NT2/D1 (cell line): ENCODE measurements at regions not wholly inside any gene's neighbourhood (a gene's known extent, or its start where the extent isn't known, plus 50 kb on each side); places are given as distances from the start of the nearest gene placed in this dataset.

Experiments used
- DNase-seq: peaks from one replicate; pipeline ENCODE4 v3.0.0-alpha.2; 2011; ENCODE audit warnings: low read depth, low spot score
- H3K27me3 ChIP-seq: 2 replicates; pipeline ENCODE4 v1.6.0; 2011; ENCODE audit warnings: mild to moderate bottlenecking; ENCODE audit not compliant: insufficient read length, insufficient read depth
- H3K36me3 ChIP-seq: 2 replicates; pipeline ENCODE4 v1.6.1; 2011; ENCODE audit warnings: mild to moderate bottlenecking, low read length, mixed read lengths; ENCODE audit not compliant: insufficient read depth, insufficient read length
- H3K4me1 ChIP-seq: 2 replicates; pipeline ENCODE4 v1.5.1; 2011; ENCODE audit not compliant: insufficient read depth, insufficient read length
- H3K4me3 ChIP-seq: 2 replicates; pipeline ENCODE4 v1.5.1; 2011; ENCODE audit warnings: low read depth; ENCODE audit not compliant: insufficient read length
- H3K9ac ChIP-seq: 2 replicates; pipeline ENCODE4 v1.6.0; 2011; ENCODE audit warnings: low read depth; ENCODE audit not compliant: insufficient read length
- H3K9me3 ChIP-seq: 2 replicates; pipeline ENCODE4 v1.5.1; 2011; ENCODE audit warnings: mild to moderate bottlenecking, low read length; ENCODE audit not compliant: insufficient read depth
- SUZ12 ChIP-seq: IDR thresholded peaks from 2 replicates; pipeline ENCODE4 v1.6.1; 2011; ENCODE audit not compliant: insufficient read length, insufficient read depth; ENCODE audit errors: extremely low read depth
- YY1 ChIP-seq: IDR thresholded peaks from 2 replicates; pipeline ENCODE4 v1.6.1; 2011; ENCODE audit not compliant: insufficient read length, insufficient read depth
- ZNF274 ChIP-seq: IDR thresholded peaks from 2 replicates; pipeline ENCODE4 v1.6.1; 2011; ENCODE audit warnings: mild to moderate bottlenecking, low read depth, low read length

- Histone ChIP-seq H3K36me3 (no peaks in the 10 kb centered on the region), H3K9me3 (no peaks in the 10 kb centered on the region), H3K27me3 (no peaks in the 10 kb centered on the region), H3K4me1 (peaks cover 4% of the 10 kb centered on the region), H3K9ac (no peak overlapping the region), H3K4me3 (no peak overlapping the region)
- DNase-seq = no peak
- no peak for TF ChIP-seq SUZ12
- no peak for TF ChIP-seq ZNF274
These were observed 437.2 kb upstream of the DAB1 start for GRCh38 chr1:57860931-57861565.

DNA sequence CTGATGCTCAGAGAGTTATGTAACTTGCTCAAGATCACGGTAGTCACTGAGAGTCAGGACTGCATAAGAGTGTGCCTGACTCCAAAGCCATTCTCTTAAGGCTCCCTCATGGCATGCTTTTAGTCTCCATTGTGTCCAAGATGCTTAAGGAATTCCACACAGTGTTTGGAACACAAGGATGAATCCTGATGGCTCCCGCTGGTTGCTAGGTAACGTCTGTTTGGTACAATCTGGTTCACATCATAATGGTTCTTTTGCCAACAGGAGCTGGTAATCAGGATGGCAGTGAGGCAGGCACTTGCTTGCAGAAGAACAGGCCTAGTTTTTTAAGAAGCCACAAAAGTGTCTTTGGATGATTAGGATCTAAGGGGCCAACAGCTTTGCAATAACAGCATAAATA lies 436.5 kb upstream of the DAB1 start:
- no peak for TF ChIP-seq ZNF274
- no peak for TF ChIP-seq YY1
- no peak for TF ChIP-seq SUZ12
- peaks cover 4% of the 10 kb centered on the region for H3K4me1 ChIP-seq

DNA sequence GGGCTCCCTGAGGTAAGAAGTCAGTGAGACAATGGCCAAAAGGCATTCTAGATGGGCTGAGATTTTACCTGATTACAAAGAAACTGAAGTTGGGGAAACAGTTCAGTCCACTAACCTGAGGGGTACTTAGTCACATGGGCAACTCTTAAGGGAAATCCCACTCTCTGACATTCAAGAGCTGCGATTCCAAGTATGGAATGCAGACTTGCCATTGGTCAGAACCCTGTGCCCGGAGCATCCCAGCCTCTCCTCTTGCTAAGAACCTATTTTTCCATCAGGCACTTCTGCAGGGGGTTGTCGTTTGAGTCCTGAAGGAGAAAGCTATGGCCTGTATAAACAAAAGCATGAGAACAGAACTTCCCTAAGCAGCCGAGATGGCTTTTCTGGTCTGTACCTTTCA lies 434.9 kb upstream of the DAB1 start:
- Histone ChIP-seq H3K9me3 (no peaks in the 10 kb centered on the region), H3K27me3 (no peaks in the 10 kb centered on the region), H3K9ac (no peak overlapping the region), H3K4me1 (peaks cover 4% of the 10 kb centered on the region), H3K4me3 (no peak overlapping the region), H3K36me3 (no peaks in the 10 kb centered on the region)
- no peak for DNase-seq
- TF ChIP-seq ZNF274 (no peak), SUZ12 (no peak), YY1 (no peak)

More for the DNA sequence above, 436.5 kb upstream of the DAB1 start:
- Histone ChIP-seq H3K9ac (no peak overlapping the region), H3K4me3 (no peak overlapping the region), H3K36me3 (no peaks in the 10 kb centered on the region), H3K27me3 (no peaks in the 10 kb centered on the region), H3K9me3 (no peaks in the 10 kb centered on the region)
- peak; percentile 40 for DNase-seq

- no peak for DNase-seq
- no peak for TF ChIP-seq ZNF274
- TF ChIP-seq SUZ12 = no peak
- no peak for TF ChIP-seq YY1
- no peaks in the 10 kb centered on the region for H3K27me3 ChIP-seq
These were observed 433.9 kb upstream of the DAB1 start for GRCh38 chr1:57857809-57858208.

DNA sequence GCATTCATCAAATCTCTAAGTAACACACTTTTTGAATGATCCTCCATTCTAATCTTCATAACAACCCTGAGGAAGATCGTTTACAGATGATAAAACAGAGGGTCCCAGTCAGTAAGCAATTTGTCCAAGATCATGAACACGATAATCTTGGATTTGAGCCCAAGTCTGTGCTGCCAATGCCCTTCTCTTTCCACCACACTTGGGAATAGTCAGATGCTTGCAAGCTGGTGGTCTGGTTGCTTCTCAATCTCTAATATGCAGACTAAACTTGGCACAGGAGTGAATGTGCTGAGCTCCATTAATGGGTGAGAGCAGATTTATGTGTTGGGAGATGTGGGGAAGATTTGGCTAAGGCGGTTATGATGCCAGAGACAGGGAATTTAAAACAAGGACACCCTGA lies 430.6 kb upstream of the DAB1 start:
- no peaks in the 10 kb centered on the region for H3K36me3 ChIP-seq
- no peaks in the 10 kb centered on the region for H3K9me3 ChIP-seq
- H3K9ac ChIP-seq = no peak overlapping the region
- H3K4me1 ChIP-seq = peaks cover 4% of the 10 kb centered on the region
- no peak overlapping the region for H3K4me3 ChIP-seq
- H3K27me3 ChIP-seq = no peaks in the 10 kb centered on the region
- no peak for DNase-seq
- no peak for TF ChIP-seq SUZ12
- no peak for TF ChIP-seq YY1

More at GRCh38 chr1:57857809-57858208, 433.9 kb upstream of the DAB1 start:
- Histone ChIP-seq H3K4me1 (peaks cover 4% of the 10 kb centered on the region), H3K4me3 (no peak overlapping the region), H3K36me3 (no peaks in the 10 kb centered on the region), H3K9ac (no peak overlapping the region), H3K9me3 (no peaks in the 10 kb centered on the region)

- H3K36me3 ChIP-seq = no peaks in the 10 kb centered on the region
- H3K9ac ChIP-seq = no peak overlapping the region
- no peaks in the 10 kb centered on the region for H3K9me3 ChIP-seq
- no peak for TF ChIP-seq SUZ12
- no peak for TF ChIP-seq YY1
- TF ChIP-seq ZNF274 = no peak
- no peak overlapping the region for H3K4me3 ChIP-seq
- no peaks in the 10 kb centered on the region for H3K27me3 ChIP-seq
- no peaks in the 10 kb centered on the region for H3K4me1 ChIP-seq
- no peak for DNase-seq
These were observed 426.5 kb upstream of the DAB1 start for GRCh38 chr1:57850176-57850940.

DNA sequence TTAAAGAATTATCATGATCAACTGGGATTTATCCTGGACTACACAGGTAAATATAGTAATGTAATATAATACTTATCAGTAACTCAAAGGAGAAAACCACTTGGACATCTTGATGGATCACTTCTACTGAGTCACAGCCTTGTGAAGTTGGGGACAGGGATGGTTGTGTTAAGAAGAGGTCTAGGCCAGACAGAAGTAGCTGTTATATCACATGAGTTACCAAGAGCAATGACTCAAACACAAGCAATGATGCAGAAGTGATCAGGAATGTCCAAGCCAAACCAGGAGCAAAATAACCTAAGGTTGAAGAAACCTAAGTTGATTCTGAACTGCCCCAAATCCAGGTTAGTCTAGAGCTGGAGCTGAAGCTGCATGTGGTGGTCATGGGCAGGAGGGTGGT lies 424.5 kb upstream of the DAB1 start:
- no peaks in the 10 kb centered on the region for H3K36me3 ChIP-seq
- no peaks in the 10 kb centered on the region for H3K4me1 ChIP-seq
- H3K9me3 ChIP-seq = no peaks in the 10 kb centered on the region
- no peak overlapping the region for H3K4me3 ChIP-seq
- no peak for DNase-seq
- H3K27me3 ChIP-seq = no peaks in the 10 kb centered on the region
- no peak for TF ChIP-seq YY1
- TF ChIP-seq SUZ12 = no peak
- no peak for TF ChIP-seq ZNF274
- H3K9ac ChIP-seq = no peak overlapping the region
